ENCODE measurements at regions not wholly inside any gene's neighbourhood (a gene's known extent, or its start where the extent isn't known, plus 50 kb on each side); places are given as distances from the start of the nearest gene placed in this dataset.

GRCh38 chr4:163582703-163583102, 88.2 kb downstream of the TMA16 start:
- no peak for DNase-seq (ENCODE audit: low spot score in 2 of 2)
- WGBS, 2 donors = 70 to 76% methylated on average over 2 of the region's 2 CpGs
- TF ChIP-seq CTCF (IDR thresholded peaks at IDR 0.05) = no peak
- no peak for TF ChIP-seq POLR2A (IDR thresholded peaks at IDR 0.05)
- intact Hi-C loops (cut with DNase I; ENCODE audit: low total_unique reads) = no loop called here
- H3K4me3 ChIP-seq (ENCODE audit: low read depth, poor library complexity, severe bottlenecking) = no peak overlapping the region

GRCh38 chr4:163587867-163588266, 93.4 kb downstream of the TMA16 start:
- TF ChIP-seq POLR2A (IDR thresholded peaks at IDR 0.05) (no peak), CTCF (IDR thresholded peaks at IDR 0.05) (no peak)
- no peak for DNase-seq (ENCODE audit: low spot score in 2 of 2)
- WGBS, 2 donors = 73 to 80% methylated on average over 3 of the region's 3 CpGs
- no peak overlapping the region for H3K4me3 ChIP-seq (ENCODE audit: low read depth, poor library complexity, severe bottlenecking)
- intact Hi-C loops (cut with DNase I; ENCODE audit: low total_unique reads) = no loop called here

- H3K4me3 ChIP-seq (ENCODE audit: low read depth, poor library complexity, severe bottlenecking) = no peak overlapping the region
- intact Hi-C loops (cut with DNase I; ENCODE audit: low total_unique reads) = no loop called here
- no peak for DNase-seq (ENCODE audit: low spot score in 2 of 2)
- WGBS, 2 donors = 68 to 78% methylated on average over 2 of the region's 2 CpGs
- TF ChIP-seq CTCF (IDR thresholded peaks at IDR 0.05) = no peak
Observed at GRCh38 chr4:163588532-163588931, 94.0 kb downstream of the TMA16 start.

GRCh38 chr4:163590103-163590502, 95.6 kb downstream of the TMA16 start:
- no peak overlapping the region for H3K4me3 ChIP-seq (ENCODE audit: low read depth, poor library complexity, severe bottlenecking)
- intact Hi-C loops (cut with DNase I; ENCODE audit: low total_unique reads) = no loop called here
- 56 to 64% methylated on average over 1 of the region's 1 CpG for WGBS, 2 donors
- TF ChIP-seq CTCF (IDR thresholded peaks at IDR 0.05) (no peak), POLR2A (IDR thresholded peaks at IDR 0.05) (no peak)
- DNase-seq (ENCODE audit: low spot score in 2 of 2) = no peak

- DNase-seq (ENCODE audit: low spot score in 2 of 2) = no peak
- TF ChIP-seq CTCF (IDR thresholded peaks at IDR 0.05) (no peak), POLR2A (IDR thresholded peaks at IDR 0.05) (no peak)
- intact Hi-C loops (cut with DNase I; ENCODE audit: low total_unique reads) = no loop called here
- WGBS, 2 donors = 77% methylated on average over 5 of the region's 5 CpGs
- no peak overlapping the region for H3K4me3 ChIP-seq (ENCODE audit: low read depth, poor library complexity, severe bottlenecking)
Observed at GRCh38 chr4:163590619-163591264, 96.3 kb downstream of the TMA16 start.

GRCh38 chr4:163591614-163592020, 97.1 kb downstream of the TMA16 start:
- H3K4me3 ChIP-seq (ENCODE audit: low read depth, poor library complexity, severe bottlenecking) = no peak overlapping the region
- no peak for DNase-seq (ENCODE audit: low spot score in 2 of 2)
- 61 to 71% methylated on average over 1 of the region's 1 CpG for WGBS, 2 donors
- intact Hi-C loops (cut with DNase I; ENCODE audit: low total_unique reads) = no loop called here
- TF ChIP-seq POLR2A (IDR thresholded peaks at IDR 0.05) = no peak
- no peak for TF ChIP-seq CTCF (IDR thresholded peaks at IDR 0.05)
